HL-60 (cell line): ENCODE measurements at regions not wholly inside any gene's neighbourhood (a gene's known extent, or its start where the extent isn't known, plus 50 kb on each side); places are given as distances from the start of the nearest gene placed in this dataset.

Experiments
- CTCF ChIP-seq: IDR thresholded peaks from one replicate; pipeline ENCODE4 v1.5.1; 2011; ENCODE audit warnings: low read length, control low read depth, inconsistent platforms; ENCODE audit not compliant: insufficient read depth
- GABPA ChIP-seq: IDR thresholded peaks from 2 replicates; pipeline ENCODE4 v1.6.1; 2012; ENCODE audit warnings: low read depth
- POLR2AphosphoS5 ChIP-seq: IDR thresholded peaks from 2 replicates; pipeline ENCODE4 v1.6.1; 2012; ENCODE audit warnings: low read depth
- REST ChIP-seq: IDR thresholded peaks from 2 replicates; pipeline ENCODE4 v1.6.1; 2012; ENCODE audit warnings: low read depth; ENCODE audit not compliant: insufficient replicate concordance
- SPI1 ChIP-seq: IDR thresholded peaks from 2 replicates; pipeline ENCODE4 v1.6.1; 2012; ENCODE audit warnings: low read depth, mild to moderate bottlenecking, borderline replicate concordance

GRCh38 chr3:64385277-64385676, 160.0 kb upstream of the PRICKLE2 start:
- TF ChIP-seq CTCF (no peak), GABPA (no peak), SPI1 (no peak), POLR2AphosphoS5 (no peak), REST (no peak)
